ENCODE measurements at regions not wholly inside any gene's neighbourhood (a gene's known extent, or its start where the extent isn't known, plus 50 kb on each side); places are given as distances from the start of the nearest gene placed in this dataset.

DNA sequence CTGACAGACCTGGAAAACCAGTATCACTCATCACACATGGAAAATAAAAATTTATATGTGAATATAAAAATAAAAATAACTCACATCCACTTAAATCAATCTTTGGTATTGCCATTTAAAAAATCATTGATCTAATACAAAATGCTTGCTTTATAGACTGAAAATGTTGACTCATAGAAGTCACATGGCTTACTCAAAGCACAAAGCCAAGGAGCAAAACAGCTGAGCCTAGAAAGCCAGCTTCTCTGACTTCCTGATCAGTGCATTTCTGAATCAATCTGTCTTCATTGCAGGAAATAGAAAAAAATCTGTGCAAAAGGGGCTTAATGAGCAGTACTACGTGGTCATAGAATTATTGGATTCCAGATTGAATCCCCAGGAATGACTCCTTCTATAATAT lies 176.9 kb upstream of the HS3ST1 start:
- TF ChIP-seq MAFK (IDR thresholded peaks at IDR 0.05; ENCODE audit: partially characterized antibody) (no peak), POLR2A (IDR thresholded peaks at IDR 0.05; ENCODE audit: low read length) (no peak), FOSL2 (IDR thresholded peaks at IDR 0.05) (no peak), FOSL2 (CRISPR knock-in tag; IDR thresholded peaks at IDR 0.05) (no peak), CHD2 (IDR thresholded peaks at IDR 0.05; ENCODE audit: low read length, partially characterized antibody) (no peak), KDM1A (IDR thresholded peaks at IDR 0.05; ENCODE audit: low read depth) (no peak), RAD21 (conservative IDR thresholded peaks at IDR 0.05 in 1 of 2, IDR thresholded peaks at IDR 0.05 in 1 of 2) (no peak), RFX5 (IDR thresholded peaks at IDR 0.05) (no peak), EP300 (IDR thresholded peaks at IDR 0.05) (no peak), NR3C1 (IDR thresholded peaks at IDR 0.05) (no peak)
- TF ChIP-seq, protein P1, sequence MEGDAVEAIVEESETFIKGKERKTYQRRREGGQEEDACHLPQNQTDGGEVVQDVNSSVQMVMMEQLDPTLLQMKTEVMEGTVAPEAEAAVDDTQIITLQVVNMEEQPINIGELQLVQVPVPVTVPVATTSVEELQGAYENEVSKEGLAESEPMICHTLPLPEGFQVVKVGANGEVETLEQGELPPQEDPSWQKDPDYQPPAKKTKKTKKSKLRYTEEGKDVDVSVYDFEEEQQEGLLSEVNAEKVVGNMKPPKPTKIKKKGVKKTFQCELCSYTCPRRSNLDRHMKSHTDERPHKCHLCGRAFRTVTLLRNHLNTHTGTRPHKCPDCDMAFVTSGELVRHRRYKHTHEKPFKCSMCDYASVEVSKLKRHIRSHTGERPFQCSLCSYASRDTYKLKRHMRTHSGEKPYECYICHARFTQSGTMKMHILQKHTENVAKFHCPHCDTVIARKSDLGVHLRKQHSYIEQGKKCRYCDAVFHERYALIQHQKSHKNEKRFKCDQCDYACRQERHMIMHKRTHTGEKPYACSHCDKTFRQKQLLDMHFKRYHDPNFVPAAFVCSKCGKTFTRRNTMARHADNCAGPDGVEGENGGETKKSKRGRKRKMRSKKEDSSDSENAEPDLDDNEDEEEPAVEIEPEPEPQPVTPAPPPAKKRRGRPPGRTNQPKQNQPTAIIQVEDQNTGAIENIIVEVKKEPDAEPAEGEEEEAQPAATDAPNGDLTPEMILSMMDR (IDR thresholded peaks at IDR 0.05) = no peak
- TF ChIP-seq, protein P2, sequence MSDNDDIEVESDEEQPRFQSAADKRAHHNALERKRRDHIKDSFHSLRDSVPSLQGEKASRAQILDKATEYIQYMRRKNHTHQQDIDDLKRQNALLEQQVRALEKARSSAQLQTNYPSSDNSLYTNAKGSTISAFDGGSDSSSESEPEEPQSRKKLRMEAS (IDR thresholded peaks at IDR 0.05) = no peak
- TF ChIP-seq, protein P3, sequence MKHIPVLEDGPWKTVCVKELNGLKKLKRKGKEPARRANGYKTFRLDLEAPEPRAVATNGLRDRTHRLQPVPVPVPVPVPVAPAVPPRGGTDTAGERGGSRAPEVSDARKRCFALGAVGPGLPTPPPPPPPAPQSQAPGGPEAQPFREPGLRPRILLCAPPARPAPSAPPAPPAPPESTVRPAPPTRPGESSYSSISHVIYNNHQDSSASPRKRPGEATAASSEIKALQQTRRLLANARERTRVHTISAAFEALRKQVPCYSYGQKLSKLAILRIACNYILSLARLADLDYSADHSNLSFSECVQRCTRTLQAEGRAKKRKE (CRISPR knock-in tag; IDR thresholded peaks at IDR 0.05; ENCODE audit: low read depth) = no peak
